GM21737 (cell line): ENCODE measurements at regions not wholly inside any gene's neighbourhood (a gene's known extent, or its start where the extent isn't known, plus 50 kb on each side); places are given as distances from the start of the nearest gene placed in this dataset.
"Not testable (repeated sequence)": the region's sequence is repeated elsewhere in the genome, so short reads cannot be mapped to it uniquely, and the experiment has no call there.

Experiments
- ATAC-seq: cut with Tn5 transposase; IDR thresholded peaks from one replicate; pipeline ENCODE4 v1.9.1; 2021; ENCODE audit warnings: mild to moderate bottlenecking, moderate library complexity; ENCODE audit not compliant: unreplicated experiment

- no peak for ATAC-seq
These were observed 119.6 kb upstream of the BANK1 start for GRCh38 chr4:101670897-101671296.

- ATAC-seq, result no peak
These were observed 120.2 kb upstream of the BANK1 start for GRCh38 chr4:101670370-101670769.

- ATAC-seq, result no peak
These were observed 120.7 kb upstream of the BANK1 start for GRCh38 chr4:101669832-101670188.

GRCh38 chr4:101669138-101669831 is 121.2 kb upstream of the BANK1 start:
- no peak for ATAC-seq

- no peak for ATAC-seq
These were observed 123.2 kb upstream of the BANK1 start for GRCh38 chr4:101667348-101667747.

GRCh38 chr4:101660607-101661006 is 129.9 kb upstream of the BANK1 start:
- no peak for ATAC-seq

GRCh38 chr4:101655857-101656256 is 134.7 kb upstream of the BANK1 start:
- ATAC-seq, result no peak

- ATAC-seq, result no peak
These were observed 135.5 kb upstream of the BANK1 start for GRCh38 chr4:101655005-101655404.

GRCh38 chr4:101651778-101652177 is 138.8 kb upstream of the BANK1 start:
- no peak for ATAC-seq

- no peak for ATAC-seq
These were observed 140.6 kb upstream of the BANK1 start for GRCh38 chr4:101649790-101650515.

- no peak for ATAC-seq
These were observed 142.9 kb upstream of the BANK1 start for GRCh38 chr4:101647710-101648034.

- ATAC-seq, result no peak
These were observed 146.0 kb upstream of the BANK1 start for GRCh38 chr4:101644516-101644915.

- no peak for ATAC-seq
These were observed 147.2 kb upstream of the BANK1 start for GRCh38 chr4:101643186-101643837.

GRCh38 chr4:101632766-101633165 is 157.8 kb upstream of the BANK1 start:
- not testable (repeated sequence) for ATAC-seq

GRCh38 chr4:101630319-101630986 is 160.1 kb upstream of the BANK1 start:
- no peak for ATAC-seq

- ATAC-seq, result no peak
These were observed 169.4 kb upstream of the BANK1 start for GRCh38 chr4:101621120-101621519.

GRCh38 chr4:101615652-101616051 is 174.9 kb upstream of the BANK1 start:
- no peak for ATAC-seq

GRCh38 chr4:101606989-101607388 is 183.5 kb upstream of the BANK1 start:
- ATAC-seq, result not testable (repeated sequence)

GRCh38 chr4:101604976-101605375 is 185.6 kb upstream of the BANK1 start:
- no peak for ATAC-seq

GRCh38 chr4:101600287-101600686 is 190.2 kb upstream of the BANK1 start:
- no peak for ATAC-seq

GRCh38 chr4:101599620-101600019 is 190.9 kb upstream of the BANK1 start:
- ATAC-seq, result no peak
